GM12801 (cell line): ENCODE measurements at regions not wholly inside any gene's neighbourhood (a gene's known extent, or its start where the extent isn't known, plus 50 kb on each side); places are given as distances from the start of the nearest gene placed in this dataset.

Experiments used
- CTCF ChIP-seq: IDR thresholded peaks from one replicate; pipeline ENCODE4 v1.5.1; 2011; ENCODE audit warnings: control low read depth; ENCODE audit not compliant: insufficient read length; ENCODE audit errors: extremely low read depth

GRCh38 chr15:98292442-98293240, 332.1 kb downstream of the ARRDC4 start:
- no peak for TF ChIP-seq CTCF

- no peak for TF ChIP-seq CTCF
Observed at GRCh38 chr15:98294126-98294525, 333.6 kb downstream of the ARRDC4 start.

- TF ChIP-seq CTCF = no peak
Observed at GRCh38 chr15:98296653-98297052, 336.1 kb downstream of the ARRDC4 start.

GRCh38 chr15:98304371-98304770, 343.9 kb downstream of the ARRDC4 start:
- no peak for TF ChIP-seq CTCF

- TF ChIP-seq CTCF = no peak
Observed at GRCh38 chr15:98308117-98308516, 340.2 kb upstream of the IGF1R start.

GRCh38 chr15:98311566-98312188, 336.7 kb upstream of the IGF1R start:
- peak; percentile 24 for TF ChIP-seq CTCF

- TF ChIP-seq CTCF = no peak
Observed at GRCh38 chr15:98312913-98313312, 335.4 kb upstream of the IGF1R start.
